ENCODE measurements at regions not wholly inside any gene's neighbourhood (a gene's known extent, or its start where the extent isn't known, plus 50 kb on each side); places are given as distances from the start of the nearest gene placed in this dataset.
A peak's percentile ranks its signal among the peaks of the same experiment; 100 is the strongest.

- ChIA-PET CTCF (no interaction called here), POLR2A (ENCODE audit: low non-redundant PET) (no interaction called here)
- DNase-seq (ENCODE audit: low spot score), result no peak
- no peak overlapping the region for H3K27ac ChIP-seq
- TF ChIP-seq CTCF (conservative IDR thresholded peaks at IDR 0.05; ENCODE audit: low read depth), result no peak
Observed at GRCh38 chr3:44048949-44049348, 192.7 kb upstream of the TOPAZ1 start.

- no peak overlapping the region for H3K27ac ChIP-seq
- no peak for DNase-seq (ENCODE audit: low spot score)
- POLR2A ChIA-PET (ENCODE audit: low non-redundant PET), result no interaction called here
- CTCF ChIA-PET, result no interaction called here
- no peak for TF ChIP-seq CTCF (conservative IDR thresholded peaks at IDR 0.05; ENCODE audit: low read depth)
Observed at GRCh38 chr3:44050101-44050500, 191.6 kb upstream of the TOPAZ1 start.

- no peak overlapping the region for H3K27ac ChIP-seq
- no peak for TF ChIP-seq CTCF (conservative IDR thresholded peaks at IDR 0.05; ENCODE audit: low read depth)
- ChIA-PET CTCF (no interaction called here), POLR2A (ENCODE audit: low non-redundant PET) (no interaction called here)
- DNase-seq (ENCODE audit: low spot score), result no peak
Observed at GRCh38 chr3:44050867-44051266, 190.8 kb upstream of the TOPAZ1 start.

- no peak for DNase-seq (ENCODE audit: low spot score)
- no peak overlapping the region for H3K27ac ChIP-seq
- POLR2A ChIA-PET (ENCODE audit: low non-redundant PET), result no interaction called here
- TF ChIP-seq CTCF (conservative IDR thresholded peaks at IDR 0.05; ENCODE audit: low read depth), result no peak
- CTCF ChIA-PET, result no interaction called here
Observed at GRCh38 chr3:44055951-44056350, 185.7 kb upstream of the TOPAZ1 start.

- no peak for DNase-seq (ENCODE audit: low spot score)
- ChIA-PET POLR2A (ENCODE audit: low non-redundant PET) (no interaction called here), CTCF (no interaction called here)
- no peak overlapping the region for H3K27ac ChIP-seq
- TF ChIP-seq CTCF (conservative IDR thresholded peaks at IDR 0.05; ENCODE audit: low read depth), result no peak
Observed at GRCh38 chr3:44056446-44057240, 185.0 kb upstream of the TOPAZ1 start.

GRCh38 chr3:44058022-44058867 is 183.4 kb upstream of the TOPAZ1 start:
- no peak for TF ChIP-seq CTCF (conservative IDR thresholded peaks at IDR 0.05; ENCODE audit: low read depth)
- CTCF ChIA-PET, result no interaction called here
- peak overlapping the region; percentile 58 for H3K27ac ChIP-seq
- POLR2A ChIA-PET (ENCODE audit: low non-redundant PET), result no interaction called here
- DNase-seq (ENCODE audit: low spot score), result peak; percentile 33

All from RWPE1 (cell line).